GM23338 (cell line): ENCODE measurements at regions not wholly inside any gene's neighbourhood (a gene's known extent, or its start where the extent isn't known, plus 50 kb on each side); places are given as distances from the start of the nearest gene placed in this dataset.

Experiments
- ATAC-seq: fragments of 200-7000 bp; cut with Tn5 transposase; 3 replicates; pipeline ENCODE4 v1.9.1; 2020
- DNase-seq: peaks from one replicate; pipeline ENCODE4 v3.0.0-alpha.2; 2015; ENCODE audit warnings: low spot score
- H2AFZ ChIP-seq: fragments of 200-600 bp; sonication (generic); 2 replicates; pipeline ENCODE4 v1.8.0; 2016; ENCODE audit warnings: antibody characterized with exemption, mild to moderate bottlenecking, moderate library complexity
- H3F3A ChIP-seq: fragments of 200-600 bp; sonication (generic); replicated peaks from 2 replicates; pipeline ENCODE4 v1.8.0; 2017; ENCODE audit warnings: antibody characterized with exemption, mixed run types, low read depth
- H3K27ac ChIP-seq: fragments of 200-600 bp; sonication (generic); 2 replicates; pipeline ENCODE4 v1.6.1; 2016; ENCODE audit warnings: low read depth
- H3K27me3 ChIP-seq: fragments of 200-600 bp; sonication (generic); 2 replicates; pipeline ENCODE4 v1.8.0; 2016; ENCODE audit warnings: mild to moderate bottlenecking, mixed run types, moderate library complexity; ENCODE audit not compliant: insufficient read depth
- H3K36me3 ChIP-seq: fragments of 200-600 bp; sonication (generic); 2 replicates; pipeline ENCODE4 v1.8.0; 2016; ENCODE audit warnings: mild to moderate bottlenecking; ENCODE audit not compliant: insufficient read depth
- H3K4me1 ChIP-seq: fragments of 200-600 bp; sonication (generic); 2 replicates; pipeline ENCODE4 v1.8.0; 2016; ENCODE audit warnings: mild to moderate bottlenecking, moderate library complexity; ENCODE audit not compliant: insufficient read depth
- H3K4me2 ChIP-seq: fragments of 200-600 bp; sonication (generic); 2 replicates; pipeline ENCODE4 v1.7.1; 2017; ENCODE audit warnings: mixed run types
- H3K4me3 ChIP-seq: fragments of 200-600 bp; sonication (generic); 2 replicates; pipeline ENCODE4 v1.6.1; 2016; ENCODE audit warnings: mixed run types
- H3K79me2 ChIP-seq: fragments of 200-600 bp; sonication (generic); replicated peaks from 2 replicates; pipeline ENCODE4 v1.8.0; 2017; ENCODE audit warnings: mild to moderate bottlenecking; ENCODE audit not compliant: insufficient read depth
- H3K9me2 ChIP-seq: fragments of 200-600 bp; sonication (generic); 2 replicates; pipeline ENCODE4 v1.8.0; 2017; ENCODE audit not compliant: insufficient read depth
- H4K20me1 ChIP-seq: fragments of 200-600 bp; sonication (generic); replicated peaks from 2 replicates; pipeline ENCODE4 v1.8.0; 2017; ENCODE audit warnings: mild to moderate bottlenecking; ENCODE audit not compliant: insufficient read depth
- H3K27ac Mint-ChIP-seq: 2 replicates; pipeline ENCODE4 v1.8.0; 2020; ENCODE audit warnings: inconsistent platforms, mild to moderate bottlenecking, moderate library complexity, mixed read lengths
- H3K27me3 Mint-ChIP-seq: 3 replicates; pipeline ENCODE4 v1.8.0; 2022; ENCODE audit warnings: low read depth, mild to moderate bottlenecking, moderate library complexity, mixed read lengths, inconsistent platforms; ENCODE audit not compliant: insufficient read depth, poor library complexity
- H3K36me3 Mint-ChIP-seq: 3 replicates; pipeline ENCODE4 v1.8.0; 2021; ENCODE audit warnings: low read depth, mild to moderate bottlenecking, inconsistent platforms, moderate library complexity, mixed read lengths
- H3K4me1 Mint-ChIP-seq: 3 replicates; pipeline ENCODE4 v1.8.0; 2020; ENCODE audit warnings: mild to moderate bottlenecking, inconsistent platforms, mixed read lengths
- H3K4me3 Mint-ChIP-seq: 3 replicates; pipeline ENCODE4 v1.8.0; 2021; ENCODE audit warnings: moderate library complexity, mild to moderate bottlenecking, inconsistent platforms, mixed read lengths
- H3K9me3 Mint-ChIP-seq: 3 replicates; pipeline ENCODE4 v1.8.0; 2020; ENCODE audit warnings: moderate library complexity, mild to moderate bottlenecking, inconsistent platforms, mixed read lengths
- CTCF ChIP-seq, 2 experiments: fragments of 200-600 bp in 1 of 2; sonication (generic) in 1 of 2; conservative IDR thresholded peaks; 2 replicates each; pipeline versions ENCODE4 v1.5.1 to v1.6.1; 2016 to 2017; ENCODE audit warnings: antibody characterized with exemption in 2 of 2, low read depth in 2 of 2, mild to moderate bottlenecking in 2 of 2, moderate library complexity in 1 of 2
- ETS1 ChIP-seq: IDR thresholded peaks from 2 replicates; pipeline ENCODE4 v1.6.1; 2016; ENCODE audit warnings: antibody characterized with exemption
- EZH2phosphoT487 ChIP-seq: fragments of 200-600 bp; sonication (generic); IDR thresholded peaks from one replicate; pipeline ENCODE4 v1.8.1; 2018; ENCODE audit warnings: antibody characterized with exemption; ENCODE audit not compliant: unreplicated experiment
- JUNB ChIP-seq: IDR thresholded peaks from one replicate; pipeline ENCODE4 v1.6.1; 2016; ENCODE audit warnings: antibody characterized with exemption; ENCODE audit not compliant: unreplicated experiment
- POLR2AphosphoS5 ChIP-seq: IDR thresholded peaks from 2 replicates; pipeline ENCODE4 v1.6.1; 2016; ENCODE audit warnings: antibody characterized with exemption, low read depth
- REST ChIP-seq: IDR thresholded peaks from one replicate; pipeline ENCODE4 v1.6.1; 2018; ENCODE audit warnings: antibody characterized with exemption; ENCODE audit not compliant: unreplicated experiment
- ZNF114 ChIP-seq: fragments of 250-450 bp; sonication (Bioruptor Pico); IDR thresholded peaks from 2 replicates; pipeline ENCODE4 v1.5.0; 2020; ENCODE audit warnings: mild to moderate bottlenecking, moderate library complexity
- ZNF331 ChIP-seq: fragments of 250-450 bp; sonication (Bioruptor Pico); IDR thresholded peaks from 2 replicates; pipeline ENCODE4 v1.5.0; 2020; ENCODE audit warnings: low read depth, mild to moderate bottlenecking, moderate library complexity

GRCh38 chr11:29306527-29306926 is 710.3 kb downstream of the KCNA4 start:
- no peaks in the 10 kb centered on the region for H3K79me2 ChIP-seq
- H3K4me1 ChIP-seq: no peaks in the 10 kb centered on the region
- H2AFZ ChIP-seq: no peak overlapping the region
- H3K27ac ChIP-seq: no peak overlapping the region
- H3K4me1 Mint-ChIP-seq: no peaks in the 10 kb centered on the region
- no peaks in the 10 kb centered on the region; the same call in 1 of the 2 replicates for H3K9me2 ChIP-seq
- TF ChIP-seq ZNF114 (CRISPR knock-in tag): no peak
- TF ChIP-seq ZNF331: no peak
- TF ChIP-seq REST: no peak
- TF ChIP-seq EZH2phosphoT487: no peak
- H3K36me3 Mint-ChIP-seq: no peaks in the 10 kb centered on the region
- H3K4me2 ChIP-seq: no peak overlapping the region
- H3K27me3 Mint-ChIP-seq: no peaks in the 10 kb centered on the region
- no peaks in the 10 kb centered on the region for H3K27me3 ChIP-seq
- H3F3A ChIP-seq: no peaks in the 10 kb centered on the region
- no peak overlapping the region for H3K4me3 Mint-ChIP-seq
- H3K36me3 ChIP-seq: no peaks in the 10 kb centered on the region
- DNase-seq: no peak
- H3K4me3 ChIP-seq: no peak overlapping the region
- no peaks in the 10 kb centered on the region for H3K9me3 Mint-ChIP-seq
- ATAC-seq: no peak
- H4K20me1 ChIP-seq: no peaks in the 10 kb centered on the region
- H3K27ac Mint-ChIP-seq: no peak overlapping the region

- Histone ChIP-seq H3K4me1 (0 out of 2 replicates have a peak, but pooled peaks cover 3% of the 10 kb centered on the region), H3K27ac (no peak overlapping the region), H4K20me1 (no peaks in the 10 kb centered on the region), H3K79me2 (no peaks in the 10 kb centered on the region), H3F3A (no peaks in the 10 kb centered on the region), H3K27me3 (no peaks in the 10 kb centered on the region), H3K4me3 (no peak overlapping the region), H3K4me2 (no peak overlapping the region), H3K36me3 (no peaks in the 10 kb centered on the region), H2AFZ (no peak overlapping the region), H3K9me2 (no peaks in the 10 kb centered on the region; the same call in 1 of the 2 replicates)
- Mint-ChIP-seq H3K4me1 (peaks cover 3% of the 10 kb centered on the region; the same call in 2 of the 3 replicates), H3K36me3 (no peaks in the 10 kb centered on the region), H3K27ac (no peak overlapping the region), H3K9me3 (no peaks in the 10 kb centered on the region), H3K4me3 (no peak overlapping the region), H3K27me3 (no peaks in the 10 kb centered on the region)
- ATAC-seq: no peak
- no peak for TF ChIP-seq CTCF (conservative IDR thresholded peaks at IDR 0.05; ENCODE audit: low read depth in 2 of 2)
- TF ChIP-seq EZH2phosphoT487: no peak
- no peak for TF ChIP-seq ETS1
- TF ChIP-seq POLR2AphosphoS5: no peak
- TF ChIP-seq JUNB: no peak
- TF ChIP-seq ZNF331: no peak
- no peak for DNase-seq
Observed at GRCh38 chr11:29305456-29306232, 711.2 kb downstream of the KCNA4 start.
